Ovary (tissue), 3 donors: ENCODE measurements at regions not wholly inside any gene's neighbourhood (a gene's known extent, or its start where the extent isn't known, plus 50 kb on each side); places are given as distances from the start of the nearest gene placed in this dataset.

Experiments
- CTCF ChIP-seq, 3 donors: fragments of 450-650 bp in 2 of 3; fragments of 200-600 bp in 1 of 3; IDR thresholded peaks; one replicate each; pipeline versions ENCODE4 v1.5.1 to v1.8.0; 2016 to 2022; ENCODE audit warnings: antibody characterized with exemption in 3 of 3, mild to moderate bottlenecking in 1 of 3
- POLR2A ChIP-seq: fragments of 450-650 bp; IDR thresholded peaks from one replicate; pipeline ENCODE4 v1.6.1; 2017; ENCODE audit warnings: antibody characterized with exemption, mild to moderate bottlenecking, moderate library complexity
- donor health status: DM: no; HTN: no; CAD: no.

DNA sequence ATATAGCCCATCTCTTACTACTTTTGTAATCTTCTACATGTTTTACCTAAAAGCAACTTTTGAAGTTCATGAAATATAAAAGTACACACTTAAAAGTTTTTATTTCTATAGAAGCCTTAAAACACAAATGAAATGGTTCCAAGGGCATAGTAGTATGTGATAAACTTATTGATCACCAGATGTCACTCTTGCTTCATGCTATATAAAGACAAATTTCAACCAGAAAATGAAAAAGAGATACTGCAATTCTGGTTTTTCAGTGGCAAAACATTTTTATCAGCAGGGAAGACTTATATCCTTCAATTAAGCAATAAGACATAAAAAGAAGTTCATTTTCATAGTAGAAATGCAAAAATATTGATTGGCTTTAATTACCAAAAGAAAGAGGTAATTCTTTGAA is 69.4 kb upstream of the FBXL17 start:
- TF ChIP-seq POLR2A (no peak), CTCF (IDR thresholded peaks at IDR 0.05) (no peak)
